GM12878 (cell line): ENCODE measurements at regions not wholly inside any gene's neighbourhood (a gene's known extent, or its start where the extent isn't known, plus 50 kb on each side); places are given as distances from the start of the nearest gene placed in this dataset.
A peak's percentile ranks its signal among the peaks of the same experiment; 100 is the strongest.

Experiments used
- ATAC-seq: fragments of 200-7000 bp; cut with Tn5 transposase; 3 replicates; pipeline ENCODE4 v1.9.1; 2020; ENCODE audit warnings: mild to moderate bottlenecking, moderate library complexity
- BruUV-seq: library from RNA; stranded (reverse); fragments of 400-500 nt; replicated peaks from 2 replicates; lab custom pipeline; 2021; lab: Mats Ljungman, UMichigan
- CTCF ChIA-PET: fragments of 300-600 bp; sonication (Branson Sonifier 250); formaldehyde crosslinking; extraction: SDS; loops from one replicate; lab custom pipeline; 2021; ENCODE audit warnings: inconsistent platforms; lab: Yijun Ruan, JAX
- POLR2A ChIA-PET: fragments of 350-600 bp; formaldehyde crosslinking; extraction: SDS; loops from one replicate; lab custom pipeline; 2021; ENCODE audit warnings: inconsistent platforms; lab: Charles Lee
- RAD21 ChIA-PET: fragments of 300-600 bp; sonication (Branson Sonifier 250); formaldehyde crosslinking; loops from one replicate; lab custom pipeline; 2023; ENCODE audit warnings: antibody characterized with exemption; ENCODE audit not compliant: unreplicated experiment; lab: Charles Lee
- SMC1A ChIA-PET: fragments of 300-600 bp; sonication (Branson Sonifier 250); formaldehyde crosslinking; loops from one replicate; lab custom pipeline; 2023; ENCODE audit not compliant: unreplicated experiment, uncharacterized antibody; lab: Charles Lee
- DNase-seq: peaks from one replicate; pipeline ENCODE4 v3.0.0-alpha.2; 2011; ENCODE audit warnings: low read depth, low spot score
- FAIRE-seq: peaks from 3 replicates; lab custom pipeline; 2011; peaks lifted over from hg19 to GRCh38; lab: Jason Lieb, UNC
- H2AFZ ChIP-seq: 2 replicates; pipeline ENCODE4 v1.6.0; 2011; ENCODE audit warnings: low read depth, low read length, control low read depth; ENCODE audit not compliant: control insufficient read depth
- H3K27ac ChIP-seq: 2 replicates; pipeline ENCODE4 v1.5.1; 2011; ENCODE audit warnings: control low read depth; ENCODE audit not compliant: control insufficient read depth, insufficient read depth
- H3K27me3 ChIP-seq, 2 experiments: replicated peaks in 1 of 2; 2 replicates each; pipeline versions ENCODE4 v1.6.0 to v1.6.1; 2011; ENCODE audit warnings: low read length in 1 of 2; ENCODE audit not compliant: control insufficient read depth in 2 of 2, insufficient read depth in 2 of 2
- H3K36me3 ChIP-seq, 2 experiments: 2 replicates each; pipeline ENCODE4 v1.5.1; 2011; ENCODE audit warnings: low read length in 1 of 2; ENCODE audit not compliant: control insufficient read depth in 2 of 2, insufficient read depth in 2 of 2
- H3K4me1 ChIP-seq: 2 replicates; pipeline ENCODE4 v1.6.1; 2011; ENCODE audit warnings: mild to moderate bottlenecking, low read length, moderate library complexity, mixed read lengths; ENCODE audit not compliant: control insufficient read depth, insufficient read depth
- H3K4me2 ChIP-seq: 2 replicates; pipeline ENCODE4 v1.6.0; 2011; ENCODE audit warnings: control low read depth; ENCODE audit not compliant: control insufficient read depth, insufficient read depth
- H3K4me3 ChIP-seq: fragments of 200-600 bp; sonication (generic); 2 replicates; pipeline ENCODE4 v1.5.1; 2016
- H3K79me2 ChIP-seq: 2 replicates; pipeline ENCODE4 v1.6.0; 2011; ENCODE audit warnings: low read length; ENCODE audit not compliant: control insufficient read depth, insufficient read depth
- H3K9ac ChIP-seq: 2 replicates; pipeline ENCODE4 v1.8.0; 2011; ENCODE audit warnings: low read length, control low read depth, mixed read lengths; ENCODE audit not compliant: control insufficient read depth, insufficient read depth
- H3K9me3 ChIP-seq: replicated peaks from 3 replicates; pipeline ENCODE4 v1.5.1; 2011; ENCODE audit warnings: mild to moderate bottlenecking, low read length; ENCODE audit not compliant: control insufficient read depth, insufficient read depth
- H4K20me1 ChIP-seq: 2 replicates; pipeline ENCODE4 v1.6.0; 2011; ENCODE audit not compliant: control insufficient read depth, insufficient read depth
- MEF2B ChIP-seq: fragments of 450-650 bp; IDR thresholded peaks from 2 replicates; pipeline ENCODE4 v1.6.1; 2018; ENCODE audit warnings: mild to moderate bottlenecking, moderate library complexity; ENCODE audit not compliant: partially characterized antibody, poor library complexity, severe bottlenecking
- WGBS: methylation state at CpG from one replicate; pipeline ENCODE4 v1.1.6; 2016; ENCODE audit warnings: low lambda C conversion rate; ENCODE audit not compliant: insufficient replicate concordance, insufficient coverage; ENCODE audit errors: missing lambda C conversion rate; 5-methylcytosine and 5-hydroxymethylcytosine counted together
- in situ Hi-C: fragments of 300-500 bp; cut with MboI; formaldehyde crosslinking; loops from 9 replicates; pipeline ENCODE4 v1.14.3; 2018; ENCODE audit warnings: mixed read lengths
- intact Hi-C: fragments of 100-400 bp; cut with micrococcal nuclease; formaldehyde crosslinking; loops from one replicate; pipeline ENCODE4 v1.14.2; 2022; ENCODE audit not compliant: unreplicated experiment
- TF ChIP-seq, protein P1 (sequence below): fragments of 450-650 bp; IDR thresholded peaks from 2 replicates; pipeline ENCODE4 v1.6.1; 2016; ENCODE audit warnings: mild to moderate bottlenecking, moderate library complexity, borderline replicate concordance

- no peak for ATAC-seq
Observed at GRCh38 chr7:37594602-37595001, 89.0 kb upstream of the GPR141 start.

More at GRCh38 chr7:37594602-37595001, 89.0 kb upstream of the GPR141 start:
- RAD21 ChIA-PET = no interaction called here
- Histone ChIP-seq H3K27me3 (no peaks in the 10 kb centered on the region), H3K36me3 (no peaks in the 10 kb centered on the region), H3K4me1 (no peaks in the 10 kb centered on the region), H3K9me3 (peaks cover 10% of the 10 kb centered on the region; the same call in 2 of the 3 replicates), H3K4me2 (no peak overlapping the region), H3K27ac (no peak overlapping the region), H3K79me2 (no peaks in the 10 kb centered on the region), H4K20me1 (no peaks in the 10 kb centered on the region), H3K9ac (no peak overlapping the region), H3K4me3 (no peak overlapping the region), H2AFZ (no peak overlapping the region)
- 73% methylated on average over 1 of the region's 1 CpG for WGBS
- intact Hi-C loops = no loop called here
- CTCF ChIA-PET = no interaction called here
- no peak for TF ChIP-seq MEF2B
- TF ChIP-seq, protein P1, sequence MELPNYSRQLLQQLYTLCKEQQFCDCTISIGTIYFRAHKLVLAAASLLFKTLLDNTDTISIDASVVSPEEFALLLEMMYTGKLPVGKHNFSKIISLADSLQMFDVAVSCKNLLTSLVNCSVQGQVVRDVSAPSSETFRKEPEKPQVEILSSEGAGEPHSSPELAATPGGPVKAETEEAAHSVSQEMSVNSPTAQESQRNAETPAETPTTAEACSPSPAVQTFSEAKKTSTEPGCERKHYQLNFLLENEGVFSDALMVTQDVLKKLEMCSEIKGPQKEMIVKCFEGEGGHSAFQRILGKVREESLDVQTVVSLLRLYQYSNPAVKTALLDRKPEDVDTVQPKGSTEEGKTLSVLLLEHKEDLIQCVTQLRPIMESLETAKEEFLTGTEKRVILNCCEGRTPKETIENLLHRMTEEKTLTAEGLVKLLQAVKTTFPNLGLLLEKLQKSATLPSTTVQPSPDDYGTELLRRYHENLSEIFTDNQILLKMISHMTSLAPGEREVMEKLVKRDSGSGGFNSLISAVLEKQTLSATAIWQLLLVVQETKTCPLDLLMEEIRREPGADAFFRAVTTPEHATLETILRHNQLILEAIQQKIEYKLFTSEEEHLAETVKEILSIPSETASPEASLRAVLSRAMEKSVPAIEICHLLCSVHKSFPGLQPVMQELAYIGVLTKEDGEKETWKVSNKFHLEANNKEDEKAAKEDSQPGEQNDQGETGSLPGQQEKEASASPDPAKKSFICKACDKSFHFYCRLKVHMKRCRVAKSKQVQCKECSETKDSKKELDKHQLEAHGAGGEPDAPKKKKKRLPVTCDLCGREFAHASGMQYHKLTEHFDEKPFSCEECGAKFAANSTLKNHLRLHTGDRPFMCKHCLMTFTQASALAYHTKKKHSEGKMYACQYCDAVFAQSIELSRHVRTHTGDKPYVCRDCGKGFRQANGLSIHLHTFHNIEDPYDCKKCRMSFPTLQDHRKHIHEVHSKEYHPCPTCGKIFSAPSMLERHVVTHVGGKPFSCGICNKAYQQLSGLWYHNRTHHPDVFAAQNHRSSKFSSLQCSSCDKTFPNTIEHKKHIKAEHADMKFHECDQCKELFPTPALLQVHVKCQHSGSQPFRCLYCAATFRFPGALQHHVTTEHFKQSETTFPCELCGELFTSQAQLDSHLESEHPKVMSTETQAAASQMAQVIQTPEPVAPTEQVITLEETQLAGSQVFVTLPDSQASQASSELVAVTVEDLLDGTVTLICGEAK = peak; percentile 66
- BruUV-seq = no TSS peak
- FAIRE-seq (no peak), DNase-seq (no peak)
- POLR2A ChIA-PET = no interaction called here
- SMC1A ChIA-PET = interaction anchor here (1.0 kb wide), 1 partner anchor 100 kb away, joined by 3 read pairs; no protein-coding TSS in a partner anchor
- in situ Hi-C loops = no loop called here
